Vagina (tissue), 2 donors: ENCODE measurements at regions not wholly inside any gene's neighbourhood (a gene's known extent, or its start where the extent isn't known, plus 50 kb on each side); places are given as distances from the start of the nearest gene placed in this dataset.

Source experiments
- DNase-seq, 2 donors: peaks; one replicate each; pipeline ENCODE4 v3.0.0-alpha.2; 2017; ENCODE audit errors: extremely low spot score in 2 of 2
- H3K27ac ChIP-seq: fragments of 200-600 bp; sonication (generic); one replicate; pipeline ENCODE4 v1.5.1; 2019
- H3K27me3 ChIP-seq: fragments of 200-600 bp; sonication (generic); one replicate; pipeline ENCODE4 v1.5.1; 2019
- H3K36me3 ChIP-seq, 2 donors: fragments of 200-600 bp; sonication (generic); one replicate each; pipeline ENCODE4 v1.5.1; 2017 to 2019
- H3K4me1 ChIP-seq: fragments of 200-600 bp; sonication (generic); one replicate; pipeline ENCODE4 v1.5.1; 2019
- H3K4me3 ChIP-seq, 2 donors: fragments of 200-600 bp; sonication (generic); 1 replicate in 1 of 2; 2 replicates in 1 of 2; pipeline ENCODE4 v1.5.1; 2016 to 2019
- H3K9me3 ChIP-seq: fragments of 200-600 bp; sonication (generic); one replicate; pipeline ENCODE4 v1.5.1; 2019
- CTCF ChIP-seq, 3 experiments: fragments of 450-650 bp in 2 of 3; fragments of 200-600 bp in 1 of 3; sonication (generic) in 1 of 3; IDR thresholded peaks; one replicate each; pipeline ENCODE4 v1.5.1; 2017 to 2019; ENCODE audit warnings: antibody characterized with exemption in 3 of 3, mild to moderate bottlenecking in 2 of 3, moderate library complexity in 2 of 3
- POLR2A ChIP-seq, 2 donors: fragments of 450-650 bp; IDR thresholded peaks; one replicate each; pipeline ENCODE4 v1.6.1; 2017; ENCODE audit warnings: antibody characterized with exemption in 2 of 2, mild to moderate bottlenecking in 2 of 2, moderate library complexity in 2 of 2
- POLR2AphosphoS5 ChIP-seq, 2 donors: sonication (generic); formaldehyde crosslinking; IDR thresholded peaks; one replicate each; pipeline ENCODE4 v1.9.0; 2017; ENCODE audit warnings: antibody characterized with exemption in 2 of 2, mild to moderate bottlenecking in 2 of 2, low read depth in 1 of 2; ENCODE audit not compliant: insufficient read depth in 1 of 2
- intact Hi-C: fragments of 100-400 bp; cut with DNase I; formaldehyde crosslinking; loops from one replicate; pipeline ENCODE4 v1.15.1; 2023

GRCh38 chr1:11397151-11397901, 81.6 kb upstream of the DISP3 start:
- no peak overlapping the region for H3K27ac ChIP-seq
- intact Hi-C loops: no loop called here
- H3K9me3 ChIP-seq: no peaks in the 10 kb centered on the region
- no peak for TF ChIP-seq CTCF (IDR thresholded peaks at IDR 0.05)
- no peak for TF ChIP-seq POLR2A (IDR thresholded peaks at IDR 0.05)
- TF ChIP-seq POLR2AphosphoS5 (IDR thresholded peaks at IDR 0.05; ENCODE audit: insufficient read depth in 1 of 2, low read depth in 1 of 2): no peak
- DNase-seq: no peak
- no peaks in the 10 kb centered on the region for H3K4me1 ChIP-seq
- no peak overlapping the region for H3K4me3 ChIP-seq
- no peaks in the 10 kb centered on the region for H3K27me3 ChIP-seq
- H3K36me3 ChIP-seq: no peaks in the 10 kb centered on the region

GRCh38 chr1:11399250-11399649, 79.7 kb upstream of the DISP3 start:
- no peaks in the 10 kb centered on the region for H3K27me3 ChIP-seq

GRCh38 chr1:11400155-11400554, 78.8 kb upstream of the DISP3 start:
- H3K36me3 ChIP-seq: no peaks in the 10 kb centered on the region
- H3K9me3 ChIP-seq: no peaks in the 10 kb centered on the region
- TF ChIP-seq CTCF (IDR thresholded peaks at IDR 0.05): no peak
- TF ChIP-seq POLR2AphosphoS5 (IDR thresholded peaks at IDR 0.05; ENCODE audit: insufficient read depth in 1 of 2, low read depth in 1 of 2): no peak
- no peak for TF ChIP-seq POLR2A (IDR thresholded peaks at IDR 0.05)
- H3K27me3 ChIP-seq: no peaks in the 10 kb centered on the region
- no peak overlapping the region for H3K4me3 ChIP-seq
- intact Hi-C loops: no loop called here
- no peak for DNase-seq
- no peaks in the 10 kb centered on the region for H3K4me1 ChIP-seq
- no peak overlapping the region for H3K27ac ChIP-seq

More at GRCh38 chr1:11399250-11399649, 79.7 kb upstream of the DISP3 start:
- TF ChIP-seq CTCF (IDR thresholded peaks at IDR 0.05) (no peak), POLR2AphosphoS5 (IDR thresholded peaks at IDR 0.05; ENCODE audit: insufficient read depth in 1 of 2, low read depth in 1 of 2) (no peak), POLR2A (IDR thresholded peaks at IDR 0.05) (no peak)
- Histone ChIP-seq H3K36me3 (no peaks in the 10 kb centered on the region), H3K4me3 (no peak overlapping the region), H3K27ac (no peak overlapping the region), H3K9me3 (no peaks in the 10 kb centered on the region), H3K4me1 (no peaks in the 10 kb centered on the region)
- no peak for DNase-seq
- intact Hi-C loops: no loop called here

GRCh38 chr1:11400567-11400966, 78.4 kb upstream of the DISP3 start:
- no peak overlapping the region for H3K4me3 ChIP-seq
- no peaks in the 10 kb centered on the region for H3K36me3 ChIP-seq
- H3K4me1 ChIP-seq: no peaks in the 10 kb centered on the region
- no peak for TF ChIP-seq POLR2AphosphoS5 (IDR thresholded peaks at IDR 0.05; ENCODE audit: insufficient read depth in 1 of 2, low read depth in 1 of 2)
- intact Hi-C loops: no loop called here
- no peak overlapping the region for H3K27ac ChIP-seq
- DNase-seq: no peak
- H3K27me3 ChIP-seq: no peaks in the 10 kb centered on the region
- no peaks in the 10 kb centered on the region for H3K9me3 ChIP-seq

- no peak overlapping the region for H3K4me3 ChIP-seq
- no peak overlapping the region for H3K27ac ChIP-seq
- no peaks in the 10 kb centered on the region for H3K36me3 ChIP-seq
- no peaks in the 10 kb centered on the region for H3K27me3 ChIP-seq
- intact Hi-C loops: no loop called here
- H3K9me3 ChIP-seq: no peaks in the 10 kb centered on the region
- no peak for TF ChIP-seq CTCF (IDR thresholded peaks at IDR 0.05)
- TF ChIP-seq POLR2A (IDR thresholded peaks at IDR 0.05): no peak
- no peak for TF ChIP-seq POLR2AphosphoS5 (IDR thresholded peaks at IDR 0.05; ENCODE audit: insufficient read depth in 1 of 2, low read depth in 1 of 2)
- no peaks in the 10 kb centered on the region for H3K4me1 ChIP-seq
- DNase-seq: no peak
Observed at GRCh38 chr1:11406845-11407244, 72.1 kb upstream of the DISP3 start.
